ENCODE measurements at regions not wholly inside any gene's neighbourhood (a gene's known extent, or its start where the extent isn't known, plus 50 kb on each side); places are given as distances from the start of the nearest gene placed in this dataset.
"Not testable (repeated sequence)": the region's sequence is repeated elsewhere in the genome, so short reads cannot be mapped to it uniquely, and the experiment has no call there.

GRCh38 chr3:187880441-187880840 is 135.2 kb upstream of the BCL6 start:
- TF ChIP-seq CTCF (IDR thresholded peaks at IDR 0.05; ENCODE audit: insufficient read depth, low read depth, low read length, missing control alignments), result no peak
- H3K4me3 ChIP-seq (ENCODE audit: low read length), result no peak overlapping the region
- peak; percentile 47 for DNase-seq (ENCODE audit: low read depth)

GRCh38 chr3:187880851-187881250 is 135.6 kb upstream of the BCL6 start:
- no peak for DNase-seq (ENCODE audit: low read depth)
- no peak overlapping the region for H3K4me3 ChIP-seq (ENCODE audit: low read length)
- no peak for TF ChIP-seq CTCF (IDR thresholded peaks at IDR 0.05; ENCODE audit: insufficient read depth, low read depth, low read length, missing control alignments)

- TF ChIP-seq CTCF (IDR thresholded peaks at IDR 0.05; ENCODE audit: insufficient read depth, low read depth, low read length, missing control alignments), result no peak
- no peak overlapping the region for H3K4me3 ChIP-seq (ENCODE audit: low read length)
- DNase-seq (ENCODE audit: low read depth), result no peak
Observed at GRCh38 chr3:187888701-187889100, 143.4 kb upstream of the BCL6 start.

DNA sequence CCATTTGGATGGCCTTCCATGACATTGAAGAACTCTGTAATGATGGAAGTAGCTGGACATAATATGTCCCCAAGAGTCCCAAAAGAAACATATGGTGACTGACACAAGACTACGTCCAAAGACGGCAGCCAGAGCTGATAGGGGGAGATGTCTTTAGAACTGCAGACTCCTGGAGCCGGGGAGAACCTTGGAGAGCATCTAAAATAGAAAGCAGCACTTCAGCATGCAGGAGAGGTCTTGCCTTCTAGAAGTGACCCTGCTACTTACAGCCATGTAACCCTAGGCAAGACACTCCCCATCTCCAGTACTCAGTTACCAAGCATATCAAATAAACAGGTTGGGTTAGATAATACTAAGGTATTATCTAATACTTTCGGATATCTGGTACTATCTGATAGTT is 143.8 kb upstream of the BCL6 start:
- no peak overlapping the region for H3K4me3 ChIP-seq (ENCODE audit: low read length)
- DNase-seq (ENCODE audit: low read depth), result no peak
- no peak for TF ChIP-seq CTCF (IDR thresholded peaks at IDR 0.05; ENCODE audit: insufficient read depth, low read depth, low read length, missing control alignments)

GRCh38 chr3:187889601-187890404 is 144.5 kb upstream of the BCL6 start:
- no peak overlapping the region for H3K4me3 ChIP-seq (ENCODE audit: low read length)
- no peak for TF ChIP-seq CTCF (IDR thresholded peaks at IDR 0.05; ENCODE audit: insufficient read depth, low read depth, low read length, missing control alignments)
- DNase-seq (ENCODE audit: low read depth), result no peak

DNA sequence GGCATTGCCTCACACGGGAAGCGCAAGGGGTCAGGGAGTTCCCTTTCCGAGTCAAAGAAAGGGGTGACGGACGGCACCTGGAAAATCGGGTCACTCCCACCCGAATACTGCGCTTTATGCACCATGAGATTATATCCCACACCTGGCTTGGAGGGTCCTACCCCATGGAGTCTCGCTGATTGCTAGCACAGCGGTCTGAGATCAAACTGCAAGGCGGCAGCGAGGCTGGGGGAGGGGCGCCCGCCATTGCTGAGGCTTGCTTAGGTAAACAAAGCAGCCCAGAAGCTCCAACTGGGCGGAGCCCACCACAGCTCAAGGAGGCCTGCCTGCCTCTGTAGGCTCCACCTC is 145.1 kb upstream of the BCL6 start:
- H3K4me3 ChIP-seq (ENCODE audit: low read length); DNase-seq (ENCODE audit: low read depth): not testable (repeated sequence)

GRCh38 chr3:187896646-187897045 is 151.4 kb upstream of the BCL6 start:
- TF ChIP-seq CTCF (IDR thresholded peaks at IDR 0.05; ENCODE audit: insufficient read depth, low read depth, low read length, missing control alignments), result no peak
- no peak overlapping the region for H3K4me3 ChIP-seq (ENCODE audit: low read length)
- DNase-seq (ENCODE audit: low read depth), result no peak
